Spleen (tissue), 11 donors: ENCODE measurements at regions not wholly inside any gene's neighbourhood (a gene's known extent, or its start where the extent isn't known, plus 50 kb on each side); places are given as distances from the start of the nearest gene placed in this dataset.

Source experiments
- DNase-seq: peaks from one replicate; pipeline ENCODE4 v3.0.0-alpha.2; 2020
- H3K27ac ChIP-seq, 8 donors: fragments of 200-600 bp; sonication (generic) in 7 of 8; 1 replicate in 4 of 8; 2 replicates in 4 of 8; pipeline versions ENCODE4 v1.5.0 to v1.8.0; 2016 to 2021; ENCODE audit warnings: inconsistent platforms in 4 of 8, mild to moderate bottlenecking in 4 of 8, moderate library complexity in 1 of 8
- H3K27me3 ChIP-seq, 7 donors: fragments of 200-600 bp; sonication (generic) in 6 of 7; replicated peaks in 1 of 7; 1 replicate in 4 of 7; 2 replicates in 3 of 7; pipeline versions ENCODE4 v1.5.0 to v1.8.0; 2016 to 2021; ENCODE audit warnings: inconsistent platforms in 3 of 7, mild to moderate bottlenecking in 1 of 7
- H3K36me3 ChIP-seq, 6 donors: fragments of 200-600 bp; sonication (generic) in 5 of 6; 1 replicate in 4 of 6; 2 replicates in 2 of 6; pipeline versions ENCODE4 v1.5.0 to v1.8.0; 2016 to 2021; ENCODE audit warnings: inconsistent platforms in 2 of 6
- H3K4me1 ChIP-seq, 6 donors: fragments of 200-600 bp; sonication (generic) in 5 of 6; 1 replicate in 3 of 6; 2 replicates in 3 of 6; pipeline versions ENCODE4 v1.5.0 to v1.8.0; 2016 to 2021; ENCODE audit warnings: inconsistent platforms in 3 of 6
- H3K4me3 ChIP-seq, 8 donors: fragments of 200-600 bp; sonication (generic) in 7 of 8; 1 replicate in 4 of 8; 2 replicates in 4 of 8; pipeline versions ENCODE4 v1.5.0 to v1.8.0; 2016 to 2021; ENCODE audit warnings: inconsistent platforms in 4 of 8, mild to moderate bottlenecking in 4 of 8, moderate library complexity in 2 of 8
- H3K9me3 ChIP-seq, 8 donors: fragments of 200-600 bp; sonication (generic) in 7 of 8; 1 replicate in 4 of 8; 2 replicates in 4 of 8; pipeline versions ENCODE4 v1.5.0 to v1.8.0; 2016 to 2021; ENCODE audit warnings: inconsistent platforms in 4 of 8
- POLR2A ChIP-seq, 3 donors: fragments of 450-650 bp; IDR thresholded peaks; one replicate each; pipeline ENCODE4 v1.5.1; 2017; ENCODE audit warnings: antibody characterized with exemption in 3 of 3, mild to moderate bottlenecking in 1 of 3
- POLR2AphosphoS5 ChIP-seq, 3 donors: sonication (generic); formaldehyde crosslinking; IDR thresholded peaks; one replicate each; pipeline ENCODE4 v1.5.1; 2017; ENCODE audit warnings: antibody characterized with exemption in 3 of 3
- WGBS, 5 donors: extraction: QIAGEN DNeasy Blood & Tissue Kit in 3 of 5; methylation state at CpG; one replicate each; pipeline versions ENCODE4 v1.1.5 to v1.1.7; 2013 to 2018; 5-methylcytosine and 5-hydroxymethylcytosine counted together
- intact Hi-C: fragments of 100-400 bp; cut with DNase I; formaldehyde crosslinking; loops from one replicate; pipeline ENCODE4 v1.15.0; 2023; ENCODE audit warnings: low total_unique reads
- TF ChIP-seq, protein P1 (sequence below), 11 experiments: fragments of 200-600 bp in 7 of 11; fragments of 450-650 bp in 4 of 11; sonication (generic) in 4 of 11; IDR thresholded peaks in 8 of 11; conservative IDR thresholded peaks in 3 of 11; 1 replicate in 7 of 11; 2 replicates in 4 of 11; pipeline versions ENCODE4 v1.4.0 to v1.8.0; 2016 to 2021; ENCODE audit warnings: antibody characterized with exemption in 11 of 11, inconsistent platforms in 4 of 11, mild to moderate bottlenecking in 1 of 11
- donor health status: healthy with polysubstance abuse.
- donor health status: DM: no; HTN: no; CAD: no; lungs with moderate emphysema.
- donor health status: DM: no; HTN: no; CAD: no.
- donor health status: Bipolar disorder and iron deficiency.
- donor health status: healthy.
- donor health status: DM: no; HTN: no; CAD: no.
- donor health status: DM: yes; HTN: yes; CAD: no.

GRCh38 chr2:147031897-147032296 lies 812.9 kb upstream of the ACVR2A start:
- Histone ChIP-seq H3K9me3 (peaks cover 0 to 7% (median 0%) of the 10 kb centered on the region in 8 donors), H3K27ac (no peak overlapping the region), H3K36me3 (no peaks in the 10 kb centered on the region), H3K4me3 (no peak overlapping the region), H3K27me3 (peaks cover 0 to 3% (median 0%) of the 10 kb centered on the region in 7 donors), H3K4me1 (no peaks in the 10 kb centered on the region)
- TF ChIP-seq, protein P1, sequence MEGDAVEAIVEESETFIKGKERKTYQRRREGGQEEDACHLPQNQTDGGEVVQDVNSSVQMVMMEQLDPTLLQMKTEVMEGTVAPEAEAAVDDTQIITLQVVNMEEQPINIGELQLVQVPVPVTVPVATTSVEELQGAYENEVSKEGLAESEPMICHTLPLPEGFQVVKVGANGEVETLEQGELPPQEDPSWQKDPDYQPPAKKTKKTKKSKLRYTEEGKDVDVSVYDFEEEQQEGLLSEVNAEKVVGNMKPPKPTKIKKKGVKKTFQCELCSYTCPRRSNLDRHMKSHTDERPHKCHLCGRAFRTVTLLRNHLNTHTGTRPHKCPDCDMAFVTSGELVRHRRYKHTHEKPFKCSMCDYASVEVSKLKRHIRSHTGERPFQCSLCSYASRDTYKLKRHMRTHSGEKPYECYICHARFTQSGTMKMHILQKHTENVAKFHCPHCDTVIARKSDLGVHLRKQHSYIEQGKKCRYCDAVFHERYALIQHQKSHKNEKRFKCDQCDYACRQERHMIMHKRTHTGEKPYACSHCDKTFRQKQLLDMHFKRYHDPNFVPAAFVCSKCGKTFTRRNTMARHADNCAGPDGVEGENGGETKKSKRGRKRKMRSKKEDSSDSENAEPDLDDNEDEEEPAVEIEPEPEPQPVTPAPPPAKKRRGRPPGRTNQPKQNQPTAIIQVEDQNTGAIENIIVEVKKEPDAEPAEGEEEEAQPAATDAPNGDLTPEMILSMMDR (IDR thresholded peaks at IDR 0.05 in 8 of 11, conservative IDR thresholded peaks at IDR 0.05 in 3 of 11), result no peak
- TF ChIP-seq POLR2A (IDR thresholded peaks at IDR 0.05), result no peak
- no peak for TF ChIP-seq POLR2AphosphoS5 (IDR thresholded peaks at IDR 0.05)
- DNase-seq, result no peak
- intact Hi-C loops, result no loop called here
- WGBS, 5 donors, result 71 to 86% (median 78%) methylated on average over 3 of the region's 3 CpGs

DNA sequence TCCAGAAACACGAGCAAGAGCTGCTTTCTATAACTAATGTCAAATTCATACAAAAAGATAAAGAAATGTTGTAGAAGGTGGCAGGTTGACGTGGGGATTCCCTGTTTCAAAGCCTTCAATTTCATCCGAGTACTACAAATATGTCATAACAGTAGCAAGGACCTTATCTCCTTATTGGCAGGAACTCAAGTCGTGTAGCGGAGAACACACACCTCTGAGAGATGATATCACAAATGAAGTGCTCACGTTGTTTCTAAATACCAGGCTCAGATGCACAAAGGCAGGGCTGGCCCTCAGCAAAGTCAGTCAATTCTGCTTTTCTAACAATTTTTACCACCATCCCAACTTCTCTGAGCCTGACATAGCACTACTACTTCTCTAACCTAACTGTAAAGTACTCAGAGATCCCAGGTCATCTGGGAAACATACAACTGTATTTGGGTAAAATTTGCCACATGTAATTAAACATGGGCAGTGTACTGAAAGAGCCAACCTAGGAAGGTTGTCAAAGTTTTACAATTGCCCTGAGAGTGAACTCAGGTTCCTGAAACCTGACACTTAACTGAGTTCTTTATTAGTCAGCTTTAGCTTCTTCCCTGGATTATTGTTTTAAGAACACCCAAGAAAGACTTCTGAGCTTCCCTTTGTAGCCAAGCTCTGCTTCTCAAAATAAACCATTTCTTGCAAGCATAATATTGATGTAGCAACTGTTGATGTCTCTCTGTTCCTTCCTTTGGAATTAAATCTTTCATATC lies 813.7 kb upstream of the ACVR2A start:
- no peak for DNase-seq
- Histone ChIP-seq H3K36me3 (no peaks in the 10 kb centered on the region), H3K9me3 (peaks cover 0 to 7% (median 0%) of the 10 kb centered on the region in 8 donors), H3K27me3 (peaks cover 0 to 3% (median 0%) of the 10 kb centered on the region in 7 donors), H3K4me3 (no peak overlapping the region), H3K27ac (no peak overlapping the region), H3K4me1 (peaks cover 0 to 1% (median 0%) of the 10 kb centered on the region in 6 donors)
- intact Hi-C loops, result no loop called here
- TF ChIP-seq POLR2AphosphoS5 (IDR thresholded peaks at IDR 0.05), result no peak
- no peak for TF ChIP-seq POLR2A (IDR thresholded peaks at IDR 0.05)
- TF ChIP-seq, protein P1 (IDR thresholded peaks at IDR 0.05 in 8 of 11, conservative IDR thresholded peaks at IDR 0.05 in 3 of 11), result no peak
- WGBS, 5 donors, result 77 to 86% (median 85%) methylated on average over 6 of the region's 6 CpGs

- Histone ChIP-seq H3K36me3 (no peaks in the 10 kb centered on the region), H3K4me1 (peaks cover 0 to 4% (median 0%) of the 10 kb centered on the region in 6 donors), H3K9me3 (peaks cover 0 to 25% (median 14%) of the 10 kb centered on the region in 8 donors), H3K27ac (peak overlapping the region in 4 of 8 donors; percentile 39 to 45 (median 40)), H3K4me3 (no peak overlapping the region), H3K27me3 (peaks cover 0 to 3% (median 0%) of the 10 kb centered on the region in 7 donors)
- intact Hi-C loops, result no loop called here
- TF ChIP-seq, protein P1 (IDR thresholded peaks at IDR 0.05 in 8 of 11, conservative IDR thresholded peaks at IDR 0.05 in 3 of 11), result no peak
- TF ChIP-seq POLR2AphosphoS5 (IDR thresholded peaks at IDR 0.05) (no peak), POLR2A (IDR thresholded peaks at IDR 0.05) (no peak)
- WGBS, 5 donors, result 47 to 64% (median 60%) methylated on average over 1 of the region's 1 CpG
- no peak for DNase-seq
These were observed 817.4 kb upstream of the ACVR2A start for GRCh38 chr2:147027436-147027835.

GRCh38 chr2:147026664-147027295 lies 818.0 kb upstream of the ACVR2A start:
- intact Hi-C loops, result no loop called here
- H3K9me3 ChIP-seq, result peaks cover 0 to 32% (median 20%) of the 10 kb centered on the region in 8 donors
- TF ChIP-seq POLR2AphosphoS5 (IDR thresholded peaks at IDR 0.05), result no peak
- TF ChIP-seq, protein P1 (IDR thresholded peaks at IDR 0.05 in 8 of 11, conservative IDR thresholded peaks at IDR 0.05 in 3 of 11), result no peak
- WGBS, 5 donors, result 51 to 68% (median 62%) methylated on average over 2 of the region's 2 CpGs
- peaks cover 0 to 3% (median 0%) of the 10 kb centered on the region in 7 donors for H3K27me3 ChIP-seq
- no peak for DNase-seq
- no peaks in the 10 kb centered on the region for H3K36me3 ChIP-seq
- peak overlapping the region in 6 of 8 donors; percentile 3 to 45 (median 39) for H3K27ac ChIP-seq
- H3K4me3 ChIP-seq, result no peak overlapping the region
- peaks cover 0 to 4% (median 0%) of the 10 kb centered on the region in 6 donors for H3K4me1 ChIP-seq
